Large intestine (tissue), 3 donors: ENCODE measurements at regions not wholly inside any gene's neighbourhood (a gene's known extent, or its start where the extent isn't known, plus 50 kb on each side); places are given as distances from the start of the nearest gene placed in this dataset.
A peak's percentile ranks its signal among the peaks of the same experiment; 100 is the strongest.

Source experiments
- DNase-seq, 2 donors: peaks; one replicate each; pipeline versions ENCODE4 v3.0.0 to v3.0.0-alpha.2; 2013
- H3K27ac ChIP-seq: one replicate; pipeline ENCODE4 v1.5.1; 2013; ENCODE audit warnings: low read length
- H3K27me3 ChIP-seq: 2 replicates; pipeline ENCODE4 v1.6.1; 2013; ENCODE audit warnings: low read length; ENCODE audit not compliant: control insufficient read depth, insufficient read depth
- H3K36me3 ChIP-seq: 2 replicates; pipeline ENCODE4 v1.6.1; 2013; ENCODE audit warnings: low read length; ENCODE audit not compliant: control insufficient read depth, insufficient read depth
- H3K4me1 ChIP-seq: one replicate; pipeline ENCODE4 v1.6.1; 2013; ENCODE audit warnings: low read length; ENCODE audit not compliant: control insufficient read depth, insufficient read depth
- H3K4me3 ChIP-seq: one replicate; pipeline ENCODE4 v1.5.1; 2013; ENCODE audit warnings: low read length
- H3K9me3 ChIP-seq: one replicate; pipeline ENCODE4 v1.6.1; 2013; ENCODE audit warnings: mild to moderate bottlenecking, low read depth, low read length, moderate library complexity; ENCODE audit not compliant: control insufficient read depth
- WGBS: methylation state at CpG from one replicate; pipeline ENCODE4 v1.1.5; 2013; ENCODE audit warnings: low lambda C conversion rate; ENCODE audit not compliant: insufficient coverage; 5-methylcytosine and 5-hydroxymethylcytosine counted together

DNA sequence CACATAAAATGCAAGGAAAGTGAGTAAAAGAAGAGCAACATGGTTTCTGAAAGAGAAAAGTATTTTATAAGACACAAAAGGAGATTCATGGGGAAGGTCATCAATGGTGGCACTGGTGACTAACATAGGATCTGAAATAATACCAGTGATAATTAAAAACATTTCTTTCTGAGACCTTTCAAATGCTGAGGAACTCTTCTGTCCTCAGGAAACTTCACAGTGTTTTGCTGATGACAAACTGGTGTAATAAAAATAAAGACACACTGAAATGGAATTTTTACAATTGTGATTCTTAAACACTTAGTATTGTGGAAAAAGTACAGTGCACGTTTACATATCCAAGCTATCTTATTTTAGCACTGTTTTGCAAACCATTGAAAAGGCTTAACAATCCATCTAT is 80.4 kb upstream of the ZBTB20 start:
- Histone ChIP-seq H3K27ac (no peak overlapping the region), H3K9me3 (no peaks in the 10 kb centered on the region), H3K27me3 (peaks cover 2% of the 10 kb centered on the region), H3K4me3 (no peak overlapping the region), H3K4me1 (no peaks in the 10 kb centered on the region), H3K36me3 (no peaks in the 10 kb centered on the region)
- no peak for DNase-seq
- 100% methylated on average over 1 of the region's 1 CpG for WGBS

DNA sequence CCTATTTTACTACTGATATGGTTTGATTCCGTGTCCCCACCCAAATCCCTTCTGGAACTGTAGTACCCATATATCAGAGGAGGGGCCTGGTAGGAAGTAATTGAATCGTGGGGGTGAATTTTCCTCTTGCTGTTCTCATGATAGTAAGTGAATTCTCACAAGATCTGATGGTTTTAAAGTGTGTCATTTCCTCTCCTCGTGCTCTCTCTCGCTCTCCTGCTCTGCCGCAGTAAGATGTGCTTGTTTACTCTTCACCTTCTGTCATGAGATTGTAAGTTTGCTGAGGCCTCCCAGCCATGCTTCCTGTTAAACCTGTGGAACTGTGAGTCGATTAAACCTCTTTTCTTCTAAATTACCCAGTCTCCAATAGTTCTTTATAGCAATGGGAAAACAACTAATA is 81.2 kb upstream of the ZBTB20 start:
- no peak for DNase-seq
- WGBS: no CpG with 5 or more reads among the region's 6 CpGs
- Histone ChIP-seq H3K27ac (no peak overlapping the region), H3K36me3 (no peaks in the 10 kb centered on the region), H3K4me1 (no peaks in the 10 kb centered on the region), H3K4me3 (no peak overlapping the region), H3K27me3 (peaks cover 2% of the 10 kb centered on the region), H3K9me3 (no peaks in the 10 kb centered on the region)

DNA sequence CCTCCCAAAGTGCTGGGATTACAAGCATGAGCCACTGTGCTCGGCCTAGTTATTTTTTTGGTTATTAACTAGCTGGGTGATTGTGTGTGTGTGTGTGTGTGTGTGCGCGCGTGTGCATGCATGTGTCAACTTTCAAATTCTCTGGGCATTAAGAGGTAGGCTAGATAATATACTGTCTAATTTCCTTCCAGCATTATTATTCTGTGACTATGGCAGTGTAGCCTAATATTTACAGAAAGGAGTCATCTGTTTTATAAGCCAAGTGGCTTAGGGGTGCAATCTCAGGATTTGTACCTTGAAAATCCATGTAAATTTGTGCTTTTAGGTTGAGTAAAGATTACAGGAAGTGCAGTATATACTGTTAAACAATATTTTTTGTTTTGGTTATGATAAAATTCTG is 85.1 kb upstream of the ZBTB20 start:
- no peaks in the 10 kb centered on the region for H3K9me3 ChIP-seq
- H3K36me3 ChIP-seq: no peaks in the 10 kb centered on the region
- H3K27me3 ChIP-seq: peaks cover 2% of the 10 kb centered on the region
- WGBS: no CpG with 5 or more reads among the region's 4 CpGs
- H3K27ac ChIP-seq: no peak overlapping the region
- no peak overlapping the region for H3K4me3 ChIP-seq
- no peak for DNase-seq
- no peaks in the 10 kb centered on the region for H3K4me1 ChIP-seq

DNA sequence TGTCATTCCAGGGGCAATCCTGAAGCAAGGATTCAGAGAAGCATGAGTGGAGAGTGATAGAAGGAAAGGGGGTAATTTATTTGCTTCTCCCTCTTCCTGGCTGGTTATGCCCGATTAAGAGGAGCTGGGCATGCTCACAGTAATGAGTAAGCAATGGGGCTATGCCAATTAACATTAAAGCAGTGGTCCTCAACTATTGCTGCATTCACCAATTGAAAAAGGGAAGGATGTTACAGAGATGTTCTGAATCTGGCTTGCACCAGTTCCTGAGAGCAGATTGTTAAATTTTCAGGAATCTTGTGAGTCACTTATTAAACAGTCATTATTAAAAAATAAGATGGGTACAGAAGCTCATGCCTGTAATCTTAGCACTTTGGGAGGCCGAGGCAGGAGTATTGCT is 85.9 kb upstream of the ZBTB20 start:
- Histone ChIP-seq H3K27me3 (peaks cover 2% of the 10 kb centered on the region), H3K36me3 (no peaks in the 10 kb centered on the region), H3K27ac (no peak overlapping the region), H3K9me3 (no peaks in the 10 kb centered on the region), H3K4me3 (no peak overlapping the region), H3K4me1 (no peaks in the 10 kb centered on the region)
- DNase-seq: no peak
- 100% methylated on average over 1 of the region's 2 CpGs for WGBS

DNA sequence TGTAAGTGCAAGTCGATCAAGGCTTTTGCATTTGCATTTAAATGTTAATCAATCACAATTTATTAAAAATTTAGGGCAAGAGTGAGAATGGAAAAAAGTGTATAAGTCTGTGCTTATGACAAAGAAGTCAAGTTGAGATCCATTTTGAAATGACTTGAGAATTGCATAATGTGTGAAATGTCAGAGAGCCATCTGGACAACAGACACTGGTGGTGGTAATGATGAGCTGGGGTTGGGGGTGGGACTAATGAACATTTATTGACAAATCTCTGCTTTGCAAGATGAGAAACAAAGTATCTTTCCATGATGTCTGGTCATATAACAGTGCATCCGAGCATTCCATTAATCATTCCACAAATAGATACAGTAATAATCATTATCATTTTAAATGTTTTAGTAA is 89.4 kb upstream of the ZBTB20 start:
- Histone ChIP-seq H3K9me3 (no peaks in the 10 kb centered on the region), H3K4me3 (no peak overlapping the region), H3K4me1 (no peaks in the 10 kb centered on the region), H3K27ac (no peak overlapping the region), H3K36me3 (no peaks in the 10 kb centered on the region), H3K27me3 (peaks cover 3% of the 10 kb centered on the region)
- DNase-seq: no peak
- WGBS: no CpG with 5 or more reads among the region's 2 CpGs

DNA sequence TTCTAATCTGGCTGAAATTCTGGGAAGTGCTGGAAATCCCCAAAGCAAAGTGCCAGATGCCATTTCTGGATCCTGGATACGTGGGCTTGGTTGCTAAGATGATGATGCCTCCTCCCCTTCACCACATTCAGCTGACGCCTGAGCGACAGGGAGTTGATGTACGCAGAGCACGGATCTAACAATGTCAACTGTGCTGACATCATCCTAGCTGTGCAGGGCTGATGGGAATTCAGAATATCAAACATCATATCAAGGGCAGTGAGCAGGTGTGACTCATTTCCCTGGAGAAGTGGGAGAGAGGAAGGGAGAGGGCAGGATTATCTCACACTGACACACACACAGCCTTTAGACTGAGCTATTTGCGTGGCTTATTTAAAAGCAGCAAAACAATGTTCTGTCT is 92.6 kb upstream of the ZBTB20 start:
- Histone ChIP-seq H3K4me1 (no peaks in the 10 kb centered on the region), H3K27me3 (peaks cover 3% of the 10 kb centered on the region), H3K36me3 (no peaks in the 10 kb centered on the region), H3K27ac (no peak overlapping the region), H3K4me3 (no peak overlapping the region), H3K9me3 (no peaks in the 10 kb centered on the region)
- DNase-seq: peak; percentile 9 to 35
- WGBS: 40% methylated on average over 1 of the region's 6 CpGs

DNA sequence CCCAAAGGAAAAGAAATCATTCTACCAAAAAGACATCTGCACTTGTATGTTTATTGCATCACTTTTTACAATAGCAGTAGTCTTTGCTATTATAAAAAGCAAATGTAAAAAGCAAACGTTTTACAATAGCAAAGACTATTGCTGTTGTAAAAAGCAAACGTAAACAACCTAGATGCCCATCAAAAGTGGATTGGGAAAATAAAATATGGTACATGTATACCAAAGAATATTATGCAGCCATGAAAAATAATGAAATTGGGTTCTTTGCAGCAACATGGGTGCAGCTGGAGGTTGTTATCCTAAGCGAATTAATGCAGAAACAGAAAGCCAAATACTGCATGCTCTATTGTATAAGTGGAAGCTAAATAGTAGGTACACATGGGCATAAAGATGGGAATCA is 97.3 kb upstream of the ZBTB20 start:
- no peaks in the 10 kb centered on the region for H3K4me1 ChIP-seq
- no peak overlapping the region for H3K4me3 ChIP-seq
- WGBS: 100% methylated on average over 3 of the region's 3 CpGs
- H3K27me3 ChIP-seq: peaks cover 3% of the 10 kb centered on the region
- H3K27ac ChIP-seq: no peak overlapping the region
- DNase-seq: no peak
- H3K36me3 ChIP-seq: no peaks in the 10 kb centered on the region
- H3K9me3 ChIP-seq: no peaks in the 10 kb centered on the region

DNA sequence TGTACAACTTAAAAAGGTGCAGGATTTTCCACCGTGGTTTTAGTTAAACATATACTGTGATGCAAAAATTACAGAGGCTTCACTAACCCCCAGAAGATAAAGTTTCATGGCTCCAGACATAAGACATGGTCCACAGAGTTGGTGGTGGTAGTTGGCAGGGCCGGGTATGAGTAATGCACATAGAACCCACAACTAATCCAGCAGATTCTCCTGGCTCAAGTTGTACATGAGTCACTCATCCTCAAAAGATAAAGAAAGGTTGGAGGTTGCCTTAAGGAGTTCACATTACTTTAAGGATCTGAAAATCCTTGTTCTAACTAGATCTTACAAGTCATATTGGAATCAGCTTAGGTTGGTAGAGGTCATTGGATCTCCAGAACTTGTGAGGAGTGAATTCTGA is 98.3 kb upstream of the ZBTB20 start:
- no peak for DNase-seq
- no CpG with 5 or more reads among the region's 2 CpGs for WGBS
- Histone ChIP-seq H3K4me3 (no peak overlapping the region), H3K27me3 (no peaks in the 10 kb centered on the region), H3K4me1 (no peaks in the 10 kb centered on the region), H3K36me3 (no peaks in the 10 kb centered on the region), H3K9me3 (no peaks in the 10 kb centered on the region), H3K27ac (no peak overlapping the region)

DNA sequence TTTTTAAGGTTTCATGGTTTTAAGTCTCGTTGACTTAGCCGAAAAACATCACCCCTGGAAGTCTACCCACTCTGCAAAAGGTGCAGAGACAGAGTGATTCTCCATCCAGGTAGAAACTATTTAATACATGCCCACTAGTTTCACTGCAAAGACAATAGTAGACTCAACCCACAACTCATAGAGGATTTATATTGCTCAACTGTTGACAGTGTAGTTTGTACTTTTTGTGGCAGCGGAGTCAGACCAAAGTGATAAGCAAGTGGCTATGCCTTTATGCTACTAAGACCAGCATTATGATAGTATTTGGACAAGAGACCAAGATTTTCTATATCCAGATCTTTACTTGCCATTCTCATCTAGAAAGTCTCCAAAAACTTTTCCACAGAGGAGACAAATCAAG is 98.8 kb upstream of the ZBTB20 start:
- DNase-seq: no peak
- Histone ChIP-seq H3K27ac (no peak overlapping the region), H3K9me3 (no peaks in the 10 kb centered on the region), H3K36me3 (no peaks in the 10 kb centered on the region), H3K4me3 (no peak overlapping the region), H3K4me1 (no peaks in the 10 kb centered on the region), H3K27me3 (no peaks in the 10 kb centered on the region)
- no CpG with 5 or more reads among the region's 3 CpGs for WGBS

DNA sequence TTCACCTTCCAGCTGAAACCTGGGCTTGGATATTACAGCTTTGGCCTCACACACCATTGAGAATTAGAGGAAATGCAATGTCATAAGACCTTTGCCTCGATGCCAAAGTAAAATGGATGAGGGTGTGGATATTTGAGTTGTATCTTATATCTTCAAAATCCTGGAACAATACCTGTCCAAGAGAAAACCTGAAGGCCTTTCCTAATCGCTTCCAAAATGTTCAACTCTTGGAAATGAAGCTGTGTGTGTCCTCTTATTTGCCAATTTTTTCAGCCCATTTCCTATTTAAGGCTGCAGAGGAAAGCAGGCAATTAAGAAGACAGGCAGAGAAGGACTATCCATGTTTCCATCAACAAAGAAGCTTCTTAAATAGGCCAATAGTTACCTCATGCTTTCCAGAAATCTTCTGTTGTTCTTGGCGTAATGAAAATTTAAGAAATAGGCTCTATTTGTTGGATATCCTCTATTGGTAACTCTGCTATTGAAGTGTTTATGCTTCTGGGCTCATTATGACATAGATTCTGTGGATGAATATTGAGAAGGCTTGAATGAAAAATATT is 99.5 kb upstream of the ZBTB20 start:
- H3K27ac ChIP-seq: no peak overlapping the region
- H3K4me1 ChIP-seq: no peaks in the 10 kb centered on the region
- H3K4me3 ChIP-seq: no peak overlapping the region
- H3K36me3 ChIP-seq: no peaks in the 10 kb centered on the region
- WGBS: no CpG with 5 or more reads among the region's 3 CpGs
- DNase-seq: no peak
- no peaks in the 10 kb centered on the region for H3K27me3 ChIP-seq
- H3K9me3 ChIP-seq: no peaks in the 10 kb centered on the region

DNA sequence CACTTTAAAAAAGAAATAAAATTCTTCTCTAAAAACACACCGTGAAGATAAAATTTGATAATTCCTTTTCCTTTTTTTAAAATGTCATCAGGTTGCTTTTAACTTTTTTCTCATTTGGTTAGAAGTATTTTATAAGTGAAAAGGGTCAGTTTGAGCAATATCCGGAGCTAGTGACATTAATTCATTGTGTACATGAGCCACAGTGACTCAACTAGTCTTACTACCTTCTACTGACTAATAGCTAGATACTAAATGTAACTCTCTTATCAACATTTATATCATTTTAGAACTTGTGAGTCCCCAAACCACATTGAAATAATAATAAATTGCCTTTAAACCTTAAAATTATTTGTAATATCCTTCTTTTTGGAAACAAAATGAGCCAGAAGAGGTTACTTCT is 101.2 kb upstream of the ZBTB20 start:
- Histone ChIP-seq H3K27ac (no peak overlapping the region), H3K36me3 (no peaks in the 10 kb centered on the region), H3K9me3 (no peaks in the 10 kb centered on the region), H3K4me3 (no peak overlapping the region), H3K27me3 (no peaks in the 10 kb centered on the region), H3K4me1 (no peaks in the 10 kb centered on the region)
- DNase-seq: no peak
- 100% methylated on average over 2 of the region's 2 CpGs for WGBS
